ENCODE measurements at regions not wholly inside any gene's neighbourhood (a gene's known extent, or its start where the extent isn't known, plus 50 kb on each side); places are given as distances from the start of the nearest gene placed in this dataset.
A peak's percentile ranks its signal among the peaks of the same experiment; 100 is the strongest.

GRCh38 chr2:9143264-9143815, 63.3 kb upstream of the ASAP2 start:
- TF ChIP-seq GTF2F1 (IDR thresholded peaks at IDR 0.05; ENCODE audit: borderline replicate concordance, low read depth, low read length) (no peak), RBBP5 (IDR thresholded peaks at IDR 0.05; ENCODE audit: borderline replicate concordance, low read depth, low read length) (no peak), HDAC6 (IDR thresholded peaks at IDR 0.05; ENCODE audit: low read depth, low read length) (no peak), JUND (IDR thresholded peaks at IDR 0.05; ENCODE audit: low read length) (no peak), CEBPB (IDR thresholded peaks at IDR 0.05; ENCODE audit: low read depth, low read length) (no peak), ATF3 (IDR thresholded peaks at IDR 0.05; ENCODE audit: insufficient read depth, low read depth, low read length) (no peak)
- Histone ChIP-seq H3K79me1 (ENCODE audit: low read depth, low read length) (no peaks in the 10 kb centered on the region), H3K56ac (replicated peaks; ENCODE audit: insufficient read length, low read depth, low read length) (no peak overlapping the region), H3K4me1 (replicated peaks in 1 of 4; ENCODE audit: control insufficient read depth in 3 of 4, insufficient read depth in 4 of 4, low read length in 3 of 4) (peaks cover 4 to 7% (median 4%) of the 10 kb centered on the region in 4 experiments; a peak in 6 of 7 replicates), H2BK15ac (ENCODE audit: low read length) (no peak overlapping the region), H3K4me3 (ENCODE audit: extremely low read depth in 1 of 4, insufficient read depth in 2 of 4, low read depth in 3 of 4, low read length in 4 of 4) (peak overlapping the region in 2 of 4 experiments; percentile 29 to 49; a peak in 3 of 8 replicates), H4K91ac (replicated peaks; ENCODE audit: insufficient read length, low read length) (no peak overlapping the region), H4K8ac (ENCODE audit: extremely low read depth, insufficient read depth, low read length) (no peak overlapping the region), H3K23me2 (ENCODE audit: low read depth, low read length) (peaks cover 2% of the 10 kb centered on the region; the same call in 1 of the 2 replicates), H3K23ac (ENCODE audit: insufficient read length) (no peak overlapping the region), H3K4me2 (ENCODE audit: insufficient read depth in 1 of 2, low read depth in 2 of 2, low read length in 2 of 2) (peak overlapping the region in 1 of 2 experiments; percentile 59; a peak in 2 of 4 replicates), H4K20me1 (replicated peaks in 1 of 2; ENCODE audit: control insufficient read depth in 1 of 2, insufficient read depth in 2 of 2, low read length in 2 of 2) (peaks cover 0 to 4% of the 10 kb centered on the region in 2 experiments), H3K36me3 (ENCODE audit: control insufficient read depth in 2 of 4, insufficient read depth in 4 of 4, low read length in 3 of 4) (no peaks in the 10 kb centered on the region), H2BK120ac (replicated peaks; ENCODE audit: low read depth, low read length) (no peak overlapping the region), H2BK12ac (ENCODE audit: low read depth, low read length) (no peak overlapping the region), H3K27me3 (replicated peaks in 1 of 4; ENCODE audit: control insufficient read depth in 3 of 4, extremely low read depth in 1 of 4, insufficient read depth in 3 of 4, low read length in 3 of 4) (peaks cover 0 to 32% (median 18%) of the 10 kb centered on the region in 4 experiments; a peak in 5 of 7 replicates), H3K18ac (ENCODE audit: extremely low read depth, low read length) (no peak overlapping the region), H3K27ac (ENCODE audit: low read depth, low read length) (no peak overlapping the region), H3K4ac (replicated peaks; ENCODE audit: insufficient read length, low read depth, low read length) (peak overlapping the region; percentile 24), H2AFZ (ENCODE audit: low read length) (no peak overlapping the region), H3K79me2 (ENCODE audit: control insufficient read depth in 1 of 2, insufficient read depth in 2 of 2, low read length in 2 of 2) (no peaks in the 10 kb centered on the region), H2BK20ac (ENCODE audit: low read length) (no peak overlapping the region), H3K14ac (ENCODE audit: insufficient read length) (no peak overlapping the region), H2AK5ac (ENCODE audit: low read depth, low read length) (no peak overlapping the region), H4K5ac (ENCODE audit: insufficient read length, low read depth, low read length) (no peak overlapping the region), H3K9ac (replicated peaks in 1 of 4; ENCODE audit: extremely low read depth in 1 of 4, low read depth in 3 of 4, low read length in 3 of 4) (no peak overlapping the region), H3K9me3 (ENCODE audit: insufficient read depth in 2 of 2, low read depth in 1 of 2, low read length in 1 of 2) (no peaks in the 10 kb centered on the region), H2BK5ac (ENCODE audit: low read depth, low read length) (no peak overlapping the region)
- 80% methylated on average over 11 of the region's 11 CpGs; no CpG with 5 or more reads in 1 of the 2 experiments for WGBS, 2 experiments (ENCODE audit: extremely low coverage in 1 of 2, insufficient coverage in 1 of 2, insufficient read length in 1 of 2, insufficient replicate concordance in 2 of 2, low coverage in 1 of 2, low lambda C conversion rate in 2 of 2, missing lambda C conversion rate in 1 of 2)
- FAIRE-seq (no peak), DNase-seq (ENCODE audit: low read depth in 1 of 2, low spot score in 2 of 2) (no peak)
- CTCF ChIA-PET (ENCODE audit: partially characterized antibody) = interaction anchor here (0.7 to 8.7 kb wide), 67 partner anchors 10 to 411 kb away, joined by 3 to 106 read pairs (median 4); partner anchors contain the start of genes ASAP2 and IAH1
- POLR2A ChIA-PET (ENCODE audit: partially characterized antibody) = interaction anchor here (1.1 to 1.2 kb wide), 2 partner anchors 61 to 279 kb away, joined by 3 read pairs; no protein-coding TSS in a partner anchor

Measured in H1 (cell line).